ENCODE measurements at regions not wholly inside any gene's neighbourhood (a gene's known extent, or its start where the extent isn't known, plus 50 kb on each side); places are given as distances from the start of the nearest gene placed in this dataset.

- no peak for TF ChIP-seq CTCF (IDR thresholded peaks at IDR 0.05)
- TF ChIP-seq EP300 (IDR thresholded peaks at IDR 0.05) = no peak
- TF ChIP-seq BCL3 (IDR thresholded peaks at IDR 0.05) = no peak
- TF ChIP-seq SREBF2 (IDR thresholded peaks at IDR 0.05) = no peak
- TF ChIP-seq POLR2A (IDR thresholded peaks at IDR 0.05; ENCODE audit: low read length) = no peak
- TF ChIP-seq RCOR1 (IDR thresholded peaks at IDR 0.05; ENCODE audit: low read depth, low read length) = no peak
- no peak for TF ChIP-seq KDM1A (IDR thresholded peaks at IDR 0.05; ENCODE audit: low read depth)
- TF ChIP-seq ZSCAN20 (CRISPR knock-in tag; IDR thresholded peaks at IDR 0.05) = no peak
- no peak for TF ChIP-seq REST (IDR thresholded peaks at IDR 0.05)
- TF ChIP-seq CHD4 (IDR thresholded peaks at IDR 0.05; ENCODE audit: borderline replicate concordance) = no peak
- TF ChIP-seq MAZ (IDR thresholded peaks at IDR 0.05; ENCODE audit: borderline replicate concordance, low read depth, low read length) = no peak
Measured at GRCh38 chr13:90577726-90578125, 769.8 kb upstream of the MIR17HG start.
